ENCODE measurements at regions not wholly inside any gene's neighbourhood (a gene's known extent, or its start where the extent isn't known, plus 50 kb on each side); places are given as distances from the start of the nearest gene placed in this dataset.

DNA sequence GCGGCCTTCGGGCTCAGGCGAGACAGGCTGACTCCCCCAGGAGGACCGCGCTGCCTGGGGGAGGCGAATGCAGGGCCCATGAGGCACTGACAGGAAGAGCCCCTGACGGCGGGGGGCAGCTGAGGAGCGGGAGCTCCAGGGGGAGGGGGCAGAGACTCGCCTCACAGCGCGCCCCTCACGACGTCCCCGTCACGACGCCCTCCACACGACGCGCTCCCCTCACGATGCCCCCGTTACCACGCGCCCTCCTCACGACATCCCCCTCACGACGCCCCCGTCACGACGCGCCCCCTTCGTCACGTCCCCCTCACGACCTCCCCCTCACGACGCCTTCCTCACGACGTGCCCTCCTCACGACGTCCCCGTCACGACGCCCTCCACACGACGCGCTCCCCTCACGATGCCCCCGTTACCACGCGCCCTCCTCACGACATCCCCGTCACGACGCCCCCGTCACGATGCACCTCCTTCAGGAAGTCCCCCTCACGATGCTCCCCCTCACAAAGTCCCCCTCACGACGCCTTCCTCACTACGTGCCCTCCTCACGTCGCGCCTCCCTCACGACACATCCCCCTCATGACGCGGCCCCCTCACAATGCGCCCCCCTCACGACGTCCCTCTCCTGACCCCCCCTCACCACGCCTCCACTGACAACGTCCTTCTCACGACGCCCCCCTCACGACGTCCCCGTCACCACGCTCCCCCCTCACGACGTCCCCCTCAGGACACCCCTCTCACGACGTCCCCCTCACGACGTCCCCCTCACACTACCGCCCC is 99.6 kb downstream of the ING1 start:
- TF ChIP-seq, protein P1, sequence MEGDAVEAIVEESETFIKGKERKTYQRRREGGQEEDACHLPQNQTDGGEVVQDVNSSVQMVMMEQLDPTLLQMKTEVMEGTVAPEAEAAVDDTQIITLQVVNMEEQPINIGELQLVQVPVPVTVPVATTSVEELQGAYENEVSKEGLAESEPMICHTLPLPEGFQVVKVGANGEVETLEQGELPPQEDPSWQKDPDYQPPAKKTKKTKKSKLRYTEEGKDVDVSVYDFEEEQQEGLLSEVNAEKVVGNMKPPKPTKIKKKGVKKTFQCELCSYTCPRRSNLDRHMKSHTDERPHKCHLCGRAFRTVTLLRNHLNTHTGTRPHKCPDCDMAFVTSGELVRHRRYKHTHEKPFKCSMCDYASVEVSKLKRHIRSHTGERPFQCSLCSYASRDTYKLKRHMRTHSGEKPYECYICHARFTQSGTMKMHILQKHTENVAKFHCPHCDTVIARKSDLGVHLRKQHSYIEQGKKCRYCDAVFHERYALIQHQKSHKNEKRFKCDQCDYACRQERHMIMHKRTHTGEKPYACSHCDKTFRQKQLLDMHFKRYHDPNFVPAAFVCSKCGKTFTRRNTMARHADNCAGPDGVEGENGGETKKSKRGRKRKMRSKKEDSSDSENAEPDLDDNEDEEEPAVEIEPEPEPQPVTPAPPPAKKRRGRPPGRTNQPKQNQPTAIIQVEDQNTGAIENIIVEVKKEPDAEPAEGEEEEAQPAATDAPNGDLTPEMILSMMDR (conservative IDR thresholded peaks at IDR 0.05; ENCODE audit: low read depth, low read length): no peak
- no peak for TF ChIP-seq EZH2 (IDR thresholded peaks at IDR 0.05; ENCODE audit: borderline replicate concordance, low read depth, low read length, poor library complexity, severe bottlenecking)
